NCI-H2227 (cell line): ENCODE measurements at regions not wholly inside any gene's neighbourhood (a gene's known extent, or its start where the extent isn't known, plus 50 kb on each side); places are given as distances from the start of the nearest gene placed in this dataset.
"Not testable (repeated sequence)": the region's sequence is repeated elsewhere in the genome, so short reads cannot be mapped to it uniquely, and the experiment has no call there.

ENCODE experiments used
- DNase-seq: peaks from one replicate; lab custom pipeline; 2025; ENCODE audit not compliant: unreplicated experiment; lab: John Stamatoyannopoulos, UW

DNA sequence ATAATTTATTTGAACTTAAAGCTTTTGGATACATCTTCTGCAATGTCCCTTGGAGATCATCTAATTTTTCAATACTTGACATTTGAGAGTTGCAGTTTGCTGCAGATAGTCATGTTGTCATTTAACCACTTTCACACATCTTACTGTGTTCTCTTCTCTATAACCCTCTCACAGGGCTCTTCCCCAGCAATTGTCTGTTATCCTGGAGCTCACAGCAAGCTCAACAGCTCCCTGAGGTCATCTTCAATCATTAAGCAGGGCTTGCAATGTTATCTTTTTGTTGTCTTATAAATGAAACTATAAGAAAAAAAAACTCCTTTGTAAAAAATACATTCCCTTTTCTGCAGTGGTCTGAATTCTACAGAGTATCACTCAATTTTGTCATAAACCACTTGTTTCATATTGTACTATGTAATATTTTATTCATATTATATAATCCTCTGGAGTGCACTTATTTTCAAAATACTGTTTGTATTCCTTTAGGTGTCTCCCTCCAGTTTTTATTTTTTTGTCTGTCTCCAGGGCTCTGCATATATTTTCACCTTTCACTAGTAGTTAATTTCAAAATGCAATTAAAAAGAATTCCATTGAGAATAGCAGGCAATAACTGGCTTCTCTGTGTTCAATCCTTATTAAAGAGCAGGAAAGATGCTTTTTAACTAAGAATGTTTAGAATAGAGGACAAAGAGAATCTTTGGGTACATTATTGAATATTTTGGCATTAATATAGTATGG is 106.3 kb upstream of the ARSJ start:
- no peak for DNase-seq

DNA sequence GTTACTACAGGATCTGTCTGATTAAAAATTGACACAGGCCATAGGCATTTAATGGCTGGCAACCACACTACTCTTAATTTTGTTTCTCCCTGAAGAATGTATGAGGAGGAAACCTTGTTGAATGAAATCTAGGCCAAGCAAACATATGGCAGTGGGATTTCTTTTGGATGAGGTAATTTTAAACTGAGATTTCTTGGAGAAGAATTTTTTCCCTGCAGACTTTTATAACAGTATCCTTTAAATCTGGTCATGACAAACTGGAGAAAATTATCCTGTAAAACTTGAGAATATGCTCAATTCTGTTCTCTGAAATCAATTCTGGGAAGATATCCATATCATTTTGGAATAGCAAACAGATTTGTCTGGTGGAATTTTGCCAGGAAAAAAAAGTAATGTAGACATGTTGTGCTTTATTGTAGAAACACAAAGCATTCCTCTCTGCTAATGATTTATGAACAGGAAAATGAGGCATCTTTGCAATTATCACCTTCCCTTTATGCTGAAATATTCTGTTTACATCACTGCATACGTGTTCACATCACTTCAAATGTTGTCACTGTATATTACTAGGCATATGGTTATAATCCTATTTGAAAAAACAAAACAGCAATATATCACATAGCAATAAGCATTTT is 108.3 kb upstream of the ARSJ start:
- no peak for DNase-seq

DNA sequence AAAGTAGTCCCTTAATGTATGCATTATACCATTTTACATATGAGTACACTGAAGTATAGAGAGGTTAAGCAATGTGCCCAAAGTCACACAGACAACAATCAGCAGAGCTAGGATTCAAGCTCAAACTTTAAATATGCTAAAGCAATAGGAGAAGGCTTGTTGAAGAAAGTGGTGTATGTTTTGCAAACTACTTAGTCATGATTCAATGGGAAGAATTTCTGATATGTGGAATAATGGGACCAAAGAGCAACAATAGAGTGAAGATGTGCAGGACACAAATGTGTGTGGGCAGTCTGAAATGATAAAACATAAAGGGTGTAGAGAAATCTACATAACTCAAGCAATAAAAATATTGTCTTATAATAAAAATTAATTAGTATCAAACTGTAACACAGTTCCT is 109.0 kb upstream of the ARSJ start:
- no peak for DNase-seq

DNA sequence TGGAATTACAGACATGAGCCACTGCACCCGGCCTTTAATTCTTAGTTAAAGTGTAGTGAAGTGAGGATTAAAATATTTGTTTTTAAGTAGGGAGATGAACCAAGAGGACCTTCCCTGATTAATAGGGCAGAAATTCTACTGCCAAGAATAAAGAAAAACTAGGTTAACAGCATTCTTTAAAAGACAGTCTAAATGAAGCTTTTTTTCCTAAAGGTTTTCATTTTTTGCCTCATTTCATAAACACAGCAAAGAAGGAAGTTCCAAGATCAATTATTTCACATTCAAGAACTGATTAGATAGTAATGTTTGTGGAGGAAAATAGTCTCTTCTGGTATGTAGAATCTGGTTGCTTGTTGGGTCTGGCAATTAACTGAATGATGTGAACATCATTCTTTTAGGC is 112.1 kb upstream of the ARSJ start:
- no peak for DNase-seq

DNA sequence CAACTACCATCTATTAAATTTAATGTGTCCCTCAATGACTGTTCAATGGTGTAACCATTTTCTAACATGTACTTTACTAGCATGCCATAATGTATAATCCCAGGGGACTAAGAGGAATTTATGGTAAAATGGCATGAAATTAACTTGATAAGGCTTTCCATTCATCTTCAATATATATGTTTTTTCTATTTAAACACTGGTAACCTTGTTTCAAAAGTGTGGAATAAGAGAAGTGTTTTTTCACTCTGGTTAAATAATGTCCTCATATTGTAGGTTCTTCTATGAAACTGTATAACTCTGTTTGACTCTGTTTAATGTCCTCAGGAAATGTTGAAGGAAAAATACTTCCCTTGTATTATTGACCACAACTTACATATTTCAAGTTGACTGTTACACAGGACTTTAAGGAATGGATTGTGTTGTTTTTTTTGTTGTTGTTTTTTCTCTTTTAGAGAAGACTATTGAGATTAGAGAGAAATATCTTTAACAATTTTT is 113.8 kb upstream of the ARSJ start:
- no peak for DNase-seq

DNA sequence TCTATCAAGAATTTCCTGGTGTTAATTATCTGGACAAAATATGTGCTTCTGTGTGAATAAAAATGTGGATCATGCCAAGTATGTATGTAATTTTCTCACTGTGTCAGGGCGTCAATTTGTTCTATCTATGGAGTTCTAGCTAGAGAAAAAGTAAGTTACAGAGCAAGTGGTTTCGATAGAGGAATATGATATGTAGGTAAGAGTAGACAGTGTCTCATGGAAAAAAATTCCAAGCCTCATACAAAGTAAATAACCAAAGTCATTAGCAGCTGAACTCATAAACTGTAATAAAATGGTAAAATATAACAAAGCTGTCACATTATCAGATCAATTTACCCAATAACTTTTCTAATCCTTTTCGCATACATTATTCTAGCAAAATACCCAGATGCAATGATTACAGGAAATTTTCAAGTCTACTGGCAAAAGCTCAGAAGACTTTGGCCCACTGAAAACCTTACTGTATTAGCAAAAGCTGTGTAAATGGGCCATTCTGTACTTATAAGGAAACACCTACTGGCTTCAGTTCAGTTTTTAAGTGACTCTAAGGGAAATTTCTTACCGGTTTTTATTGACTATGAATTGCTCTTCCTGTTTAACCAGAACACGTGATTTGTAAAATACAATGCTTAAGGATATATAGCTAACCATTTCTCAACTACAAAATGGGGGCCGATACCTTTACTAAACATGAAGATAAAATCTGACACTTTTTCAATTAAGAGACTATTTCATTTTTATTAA is 121.0 kb upstream of the ARSJ start:
- DNase-seq: no peak

DNA sequence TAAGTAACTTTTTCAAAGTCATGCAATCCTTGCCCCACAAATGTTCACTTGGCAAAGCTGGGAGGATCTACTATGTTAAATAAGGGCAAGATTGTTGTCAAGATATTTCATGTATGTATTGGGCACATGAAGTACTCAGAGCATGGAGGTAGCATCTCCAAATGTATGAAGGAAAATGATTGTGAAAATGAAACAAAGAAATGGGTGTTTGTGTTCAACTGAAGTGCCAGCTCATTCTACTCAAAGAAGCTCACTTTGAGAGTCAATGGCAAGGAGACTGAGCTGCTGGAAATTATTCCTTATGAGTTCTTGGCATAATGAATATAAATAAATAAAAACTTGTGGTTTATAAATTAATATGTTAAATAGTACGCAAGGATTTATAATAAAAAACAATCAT is 124.5 kb upstream of the ARSJ start:
- DNase-seq: no peak

DNA sequence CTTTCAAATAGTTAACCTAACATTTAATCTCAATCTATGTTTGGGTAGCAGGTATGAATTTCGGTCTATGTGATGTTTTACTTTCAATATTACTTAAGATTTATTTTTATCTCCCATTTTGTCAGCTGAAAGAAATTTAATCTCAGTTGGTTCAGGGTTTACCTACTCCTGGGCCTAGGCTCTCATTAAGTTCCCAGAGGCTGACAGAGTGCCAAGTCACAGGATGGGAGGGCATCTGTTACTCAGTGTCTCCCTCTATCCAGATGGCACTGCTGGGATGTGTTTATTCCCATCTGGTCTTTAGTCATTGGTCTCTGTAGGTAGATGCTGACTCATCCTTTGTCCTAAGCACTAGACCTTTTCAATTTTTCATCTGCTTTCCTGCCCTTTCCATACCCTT is 129.4 kb upstream of the ARSJ start:
- DNase-seq: no peak

DNA sequence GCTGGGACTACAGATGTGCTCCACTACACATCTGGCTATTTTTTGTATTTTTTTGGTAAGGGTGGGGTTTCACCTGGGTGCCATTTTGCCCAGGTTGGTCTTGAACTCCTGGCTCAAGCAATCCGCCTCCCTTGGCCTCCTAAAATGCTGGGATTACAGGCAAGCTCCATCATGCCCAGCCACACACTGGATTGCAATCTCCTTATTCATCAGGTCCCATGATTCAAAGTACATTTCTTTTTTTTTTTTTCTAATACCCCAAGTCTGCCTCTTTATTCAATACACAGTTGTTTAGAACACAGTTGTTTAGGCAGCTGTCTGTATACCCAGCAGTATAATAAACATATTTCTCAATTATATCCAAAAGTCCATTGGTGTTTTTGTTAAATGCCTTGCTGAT is 130.3 kb upstream of the ARSJ start:
- no peak for DNase-seq

DNA sequence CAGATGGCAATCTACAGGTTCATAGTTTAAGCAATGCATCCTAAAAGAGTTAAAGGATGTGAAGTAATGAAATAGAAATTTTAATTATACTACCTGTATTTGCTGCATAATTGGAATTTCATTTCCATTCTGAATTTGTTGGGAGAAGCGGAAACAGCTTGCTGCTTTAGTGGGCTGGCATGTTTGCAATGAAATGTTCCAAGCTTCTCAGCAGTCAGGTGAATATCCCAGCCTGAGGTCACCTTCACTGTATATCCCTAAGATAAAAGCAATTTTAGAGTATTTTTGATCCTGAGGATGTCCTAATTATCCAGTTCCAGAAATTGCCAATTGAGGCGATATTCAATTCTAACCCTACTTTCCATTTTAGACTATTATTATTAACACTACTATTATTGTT is 136.1 kb upstream of the ARSJ start:
- DNase-seq: no peak

DNA sequence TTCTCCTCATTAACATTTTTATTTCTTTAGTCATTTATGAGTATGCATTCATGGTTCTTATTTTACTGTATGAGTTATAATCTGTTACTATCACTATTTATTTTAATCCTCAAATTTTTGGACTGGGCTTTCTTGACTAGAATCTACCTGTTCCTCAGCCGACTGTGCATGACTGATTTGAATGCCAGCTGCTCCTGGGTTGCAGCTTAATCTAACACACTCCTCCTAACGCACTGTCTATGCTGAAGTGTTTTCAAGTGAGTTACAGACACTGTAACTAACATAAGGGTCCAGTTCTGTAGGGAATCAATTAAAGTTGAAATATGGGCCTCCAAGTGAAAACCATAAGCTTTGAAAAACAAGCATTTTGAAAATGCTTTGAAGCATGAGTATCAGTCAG is 137.4 kb upstream of the ARSJ start:
- no peak for DNase-seq

DNA sequence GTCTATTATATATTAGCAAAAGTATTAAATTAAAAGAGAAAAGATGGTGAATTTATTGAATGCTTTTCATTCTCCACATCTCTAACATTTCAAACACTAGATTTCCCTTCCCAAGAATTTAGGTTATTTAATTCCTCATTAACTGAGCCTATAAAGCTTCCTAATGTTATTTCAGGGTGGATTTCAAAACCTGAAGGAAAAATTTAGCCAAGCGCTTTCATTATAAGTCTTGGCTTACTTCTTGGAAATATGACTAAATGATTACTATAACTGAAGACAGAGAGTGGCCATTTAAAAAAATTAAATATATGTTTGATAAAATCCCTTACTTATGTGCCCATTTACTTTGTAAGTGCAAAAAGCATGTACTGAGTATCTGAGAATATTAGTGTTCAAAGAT is 141.8 kb upstream of the ARSJ start:
- DNase-seq: no peak

DNA sequence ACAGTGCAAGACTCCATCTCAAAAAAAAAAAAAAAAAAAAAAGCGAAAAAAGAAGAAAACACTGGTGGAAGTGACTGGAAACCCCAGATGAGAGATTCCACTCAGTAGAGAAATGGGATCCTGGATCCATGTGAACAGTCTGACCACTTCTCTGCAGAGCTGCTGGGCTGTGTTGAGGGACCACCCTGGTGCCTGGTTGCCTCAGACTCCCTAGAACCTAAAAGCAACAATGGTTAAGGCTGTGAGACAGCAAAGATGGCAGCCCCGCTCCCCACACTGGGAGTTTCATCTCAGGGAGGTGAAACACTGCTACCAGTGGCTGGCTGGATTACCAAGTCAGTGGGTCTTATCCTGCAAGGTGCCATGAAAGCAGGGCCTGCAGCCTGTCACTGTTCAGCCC is 152.8 kb upstream of the ARSJ start:
- DNase-seq: no peak

DNA sequence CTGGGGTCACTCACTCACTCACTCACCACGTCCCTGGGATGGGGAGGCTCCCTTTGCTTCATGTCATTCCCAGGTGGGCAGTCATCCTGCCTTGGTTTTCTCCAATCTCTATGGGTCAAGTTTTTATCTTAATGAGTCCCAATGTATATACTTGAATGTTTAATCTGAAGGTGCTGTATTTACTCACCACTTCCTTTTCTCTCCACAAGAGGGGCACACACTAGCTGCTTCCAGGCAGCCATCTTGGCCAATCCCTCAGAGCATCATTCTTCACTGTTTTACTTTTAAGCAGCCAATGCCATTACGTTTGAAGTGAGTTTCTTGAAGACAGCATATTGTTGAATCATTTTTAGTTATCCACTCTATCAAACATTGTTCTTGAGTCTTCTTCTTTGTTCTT is 153.4 kb upstream of the ARSJ start:
- DNase-seq: no peak

DNA sequence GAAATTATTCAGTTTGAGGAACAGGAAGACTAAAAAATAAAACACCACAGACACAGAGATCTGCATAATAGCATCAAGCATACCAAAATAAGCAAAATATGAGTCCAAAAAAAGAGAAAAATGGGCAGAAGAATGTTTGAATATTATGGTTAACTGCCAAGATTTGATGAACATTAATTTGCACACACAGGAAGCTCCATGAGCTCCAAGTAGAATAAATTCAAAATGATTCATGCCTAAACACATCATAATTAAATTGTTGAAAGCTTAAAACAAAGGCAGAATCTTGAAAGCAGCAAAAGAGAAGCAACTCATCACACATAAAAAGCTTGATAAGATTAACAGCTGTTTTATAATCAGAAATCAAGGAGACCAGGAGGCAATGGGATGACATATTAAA is 156.6 kb upstream of the ARSJ start:
- no peak for DNase-seq

DNA sequence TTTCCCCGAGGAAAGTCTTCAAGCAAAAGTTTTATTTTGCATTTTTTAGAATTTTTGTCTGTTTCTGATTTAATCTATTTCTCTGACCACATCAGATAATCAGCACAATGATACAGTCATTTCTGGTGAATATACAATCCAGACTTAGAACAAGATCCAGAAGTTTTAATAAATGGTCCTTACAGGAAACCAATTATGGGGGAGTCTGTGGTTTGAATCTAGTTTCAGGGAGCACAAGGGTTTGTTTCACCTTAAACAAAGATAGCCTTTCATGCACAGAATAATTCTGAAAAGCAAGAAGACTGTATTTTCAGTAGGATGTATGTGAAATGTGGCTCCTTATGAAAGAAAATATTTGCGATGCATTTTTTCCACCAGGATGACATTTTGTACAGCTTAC is 158.5 kb upstream of the ARSJ start:
- no peak for DNase-seq

DNA sequence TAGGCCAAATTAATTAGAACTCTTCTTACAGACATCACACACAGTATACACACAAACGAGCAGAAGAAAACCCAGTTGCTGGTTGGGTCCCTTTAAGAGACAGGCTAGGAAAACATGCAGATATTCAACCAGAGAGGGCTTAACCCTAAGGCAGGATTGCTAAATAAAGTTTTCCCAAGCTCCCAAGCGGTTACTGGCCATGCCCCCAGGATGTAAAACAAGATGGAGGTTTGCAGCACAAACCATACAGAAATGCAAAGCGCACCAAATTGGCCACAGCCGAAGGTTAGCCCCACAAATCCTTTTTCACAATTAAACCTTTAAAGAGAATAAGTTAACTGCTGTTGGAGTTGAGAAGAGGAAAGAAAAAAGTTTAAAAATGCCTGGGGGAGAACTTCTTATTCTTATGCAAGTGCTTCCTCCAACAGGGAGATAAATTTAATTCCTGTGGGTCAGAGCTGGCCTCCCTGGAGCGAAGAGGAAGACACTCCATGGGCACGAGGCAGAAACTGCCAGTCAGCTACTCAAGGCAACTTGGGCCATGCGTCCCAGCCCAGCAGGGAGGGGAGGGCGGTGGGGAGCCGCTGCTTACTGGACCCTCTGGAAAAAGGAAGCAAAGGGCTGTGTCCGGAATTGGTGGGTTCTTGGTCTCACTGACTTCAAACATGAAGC is 167.6 kb upstream of the ARSJ start:
- DNase-seq: no peak

DNA sequence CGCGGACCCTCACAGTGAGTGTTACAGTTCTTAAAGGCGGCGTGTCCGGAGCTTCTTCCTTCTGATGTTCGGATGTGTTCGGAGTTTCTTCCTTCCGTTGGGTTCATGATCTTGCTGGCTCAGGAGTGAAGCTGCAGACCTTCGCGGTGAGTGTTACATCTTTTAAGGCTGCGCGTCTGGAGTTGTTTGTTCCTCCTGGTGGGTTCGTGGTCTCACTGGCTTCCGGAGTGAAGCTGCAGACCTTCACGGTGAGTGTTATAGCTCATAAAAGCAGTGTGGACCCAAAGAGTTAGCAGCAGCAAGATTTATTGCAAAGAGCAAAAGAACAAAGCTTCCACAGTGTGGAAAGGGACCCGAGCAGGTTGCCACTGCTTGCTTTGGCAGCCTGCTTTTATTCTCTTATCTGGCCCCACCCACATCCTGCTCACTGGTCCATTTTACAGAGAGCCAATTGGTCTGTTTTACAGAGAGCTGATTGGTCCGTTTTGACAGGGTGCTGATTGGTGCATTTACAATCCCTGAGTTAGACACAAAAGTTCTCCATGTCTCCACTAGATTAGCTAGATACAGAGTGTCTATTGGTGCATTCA is 168.3 kb upstream of the ARSJ start:
- DNase-seq: not testable (repeated sequence)

DNA sequence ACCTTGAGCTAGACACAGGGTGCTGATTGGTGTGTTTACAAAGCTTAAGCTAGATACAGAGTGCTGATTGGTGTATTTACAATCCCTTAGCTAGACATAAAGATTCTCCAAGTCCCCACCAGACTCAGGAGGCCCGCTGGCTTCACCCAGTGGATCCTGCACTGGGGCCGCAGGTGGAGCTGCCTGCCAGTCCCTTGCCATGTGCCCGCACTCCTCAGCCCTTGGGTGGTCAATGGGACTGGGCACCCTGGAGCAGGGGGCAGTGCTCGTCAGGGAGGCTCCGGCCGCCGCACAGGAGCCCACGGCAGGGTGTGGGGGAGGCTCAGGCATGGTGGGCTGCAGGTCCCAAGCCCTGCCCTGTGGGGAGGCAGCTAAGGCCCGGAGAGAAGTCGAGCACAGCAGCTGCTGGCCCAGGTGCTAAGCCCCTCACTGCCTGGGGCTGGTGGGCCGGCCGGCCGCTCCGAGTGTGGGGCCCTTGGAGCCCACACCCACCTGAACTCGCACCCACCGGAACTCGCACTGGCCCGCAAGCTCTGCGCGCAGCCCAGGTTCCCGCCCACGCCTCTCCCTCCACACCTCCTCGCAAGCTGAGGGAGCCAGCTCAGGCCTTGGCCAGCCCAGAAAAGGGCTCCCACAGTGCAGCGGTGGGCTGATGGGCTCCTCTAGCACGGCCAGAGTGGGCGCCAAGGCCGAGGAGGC is 169.1 kb upstream of the ARSJ start:
- not testable (repeated sequence) for DNase-seq

DNA sequence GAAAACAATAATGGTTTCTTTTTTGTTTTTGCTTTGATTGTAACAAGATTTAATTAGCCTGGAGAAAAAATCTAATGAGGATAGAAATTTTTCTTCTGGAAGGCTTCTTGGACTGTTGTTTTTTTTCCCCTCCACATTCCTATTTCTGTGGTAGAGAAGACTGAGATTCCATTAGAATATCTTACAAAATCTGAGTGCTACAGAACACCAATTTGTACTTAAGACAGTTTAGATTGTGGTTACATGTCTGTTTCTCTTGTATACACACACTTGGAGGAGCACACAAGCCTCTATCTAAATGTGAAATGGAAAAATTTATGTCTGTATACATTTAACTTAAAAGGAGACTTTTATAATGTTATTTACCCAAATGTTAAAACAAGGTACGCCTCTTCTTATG is 176.9 kb upstream of the ARSJ start:
- DNase-seq: no peak

DNA sequence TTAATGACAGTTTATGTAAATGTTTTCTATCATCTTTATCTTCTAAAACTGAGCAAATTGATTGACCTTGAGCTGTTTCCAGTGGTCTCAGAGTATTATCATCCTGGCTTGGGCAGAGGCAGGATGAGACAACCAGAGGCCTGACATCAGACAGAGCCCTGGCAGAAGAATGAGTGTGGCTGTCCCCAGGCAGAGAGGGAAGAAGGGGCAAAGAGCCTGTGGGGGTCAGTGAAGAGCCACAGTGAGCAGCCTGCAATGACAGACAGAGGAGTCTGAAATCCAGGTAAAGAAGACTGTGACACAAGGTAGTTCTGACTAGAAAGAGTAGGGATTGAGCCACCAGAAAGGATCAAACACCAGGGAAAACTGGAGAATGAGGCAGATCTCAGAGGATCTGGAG is 182.4 kb upstream of the ARSJ start:
- DNase-seq: no peak
